OCI-LY3 (cell line): ENCODE measurements at regions not wholly inside any gene's neighbourhood (a gene's known extent, or its start where the extent isn't known, plus 50 kb on each side); places are given as distances from the start of the nearest gene placed in this dataset.
"Not testable (repeated sequence)": the region's sequence is repeated elsewhere in the genome, so short reads cannot be mapped to it uniquely, and the experiment has no call there.

Experiments used
- H2AFZ ChIP-seq: fragments of 200-600, 300-600 bp; shearing (Covaris generic); 2 replicates; pipeline ENCODE4 v1.6.0; 2014; ENCODE audit warnings: antibody characterized with exemption, low read depth, low read length
- H3K27ac ChIP-seq: fragments of 200-600, 300-600 bp; sonication (generic); 2 replicates; pipeline ENCODE4 v1.5.1; 2014; ENCODE audit warnings: mild to moderate bottlenecking, low read length, moderate library complexity, mixed read lengths
- H3K27me3 ChIP-seq: fragments of 200-600, 300-600 bp; sonication (generic); 2 replicates; pipeline ENCODE4 v1.6.1; 2014; ENCODE audit warnings: low read depth, low read length, mixed read lengths
- H3K36me3 ChIP-seq: fragments of 200-600, 300-600 bp; sonication (generic); replicated peaks from 2 replicates; pipeline ENCODE3; 2014; ENCODE audit warnings: low read depth, low read length, mixed read lengths
- H3K4me1 ChIP-seq: fragments of 300-600, 200-600 bp; sonication (generic); 2 replicates; pipeline ENCODE4 v1.6.1; 2014; ENCODE audit warnings: low read length, mixed read lengths
- H3K4me2 ChIP-seq: fragments of 200-600, 300-600 bp; sonication (generic); 2 replicates; pipeline ENCODE4 v1.6.1; 2014; ENCODE audit warnings: low read length, mixed read lengths
- H3K4me3 ChIP-seq: fragments of 300-600, 200-600 bp; sonication (generic); 2 replicates; pipeline ENCODE4 v1.5.1; 2014; ENCODE audit warnings: antibody characterized with exemption, mild to moderate bottlenecking, low read length, moderate library complexity
- H3K79me2 ChIP-seq: fragments of 300-600, 200-600 bp; shearing (Covaris generic); 2 replicates; pipeline ENCODE4 v1.6.1; 2014; ENCODE audit warnings: mild to moderate bottlenecking, low read length, mixed read lengths
- H3K9ac ChIP-seq: fragments of 300-600, 200-600 bp; shearing (Covaris generic); 2 replicates; pipeline ENCODE4 v1.6.0; 2014; ENCODE audit warnings: mild to moderate bottlenecking, low read length, moderate library complexity
- H3K9me3 ChIP-seq: fragments of 200-600, 300-600 bp; shearing (Covaris generic); 2 replicates; pipeline ENCODE4 v1.6.1; 2014; ENCODE audit warnings: low read length, mixed read lengths; ENCODE audit not compliant: insufficient read depth
- H4K20me1 ChIP-seq: fragments of 200-600, 300-600 bp; sonication (generic); 2 replicates; pipeline ENCODE4 v1.6.1; 2016; ENCODE audit warnings: low read length, mixed read lengths; ENCODE audit not compliant: insufficient read depth
- EZH2phosphoT487 ChIP-seq: fragments of 200-600 bp; shearing (Covaris generic); IDR thresholded peaks from 2 replicates; pipeline ENCODE4 v1.6.1; 2018; ENCODE audit warnings: antibody characterized with exemption, mixed run types, low read depth
- TF ChIP-seq, protein P1 (sequence below): fragments of 200-600, 300-600 bp; sonication (generic); IDR thresholded peaks from 2 replicates; pipeline ENCODE4 v1.5.1; 2014; ENCODE audit warnings: antibody characterized with exemption, low read length, low read depth

DNA sequence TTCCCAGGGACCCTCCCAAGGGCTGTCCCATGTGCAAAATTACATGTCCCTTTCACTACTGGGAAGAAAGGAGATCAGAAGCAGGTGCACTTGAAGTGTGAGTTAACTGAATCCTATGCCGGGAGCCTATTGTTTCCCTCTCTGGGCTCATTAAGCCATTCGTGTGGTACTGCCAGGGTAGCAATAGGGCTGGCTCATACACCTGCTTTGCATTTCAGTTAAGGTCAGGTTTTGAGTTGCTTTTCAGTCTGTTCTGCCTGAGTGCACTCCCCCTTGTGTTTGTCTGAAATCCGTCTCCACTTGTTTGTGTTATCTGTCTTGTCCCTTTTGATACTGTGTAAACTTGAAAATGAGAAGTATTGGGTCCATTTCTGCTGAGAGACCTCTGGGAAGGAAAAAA lies 1232.6 kb upstream of the NRXN1 start:
- H2AFZ ChIP-seq: no peak overlapping the region
- H3K9ac ChIP-seq: no peak overlapping the region
- TF ChIP-seq, protein P1, sequence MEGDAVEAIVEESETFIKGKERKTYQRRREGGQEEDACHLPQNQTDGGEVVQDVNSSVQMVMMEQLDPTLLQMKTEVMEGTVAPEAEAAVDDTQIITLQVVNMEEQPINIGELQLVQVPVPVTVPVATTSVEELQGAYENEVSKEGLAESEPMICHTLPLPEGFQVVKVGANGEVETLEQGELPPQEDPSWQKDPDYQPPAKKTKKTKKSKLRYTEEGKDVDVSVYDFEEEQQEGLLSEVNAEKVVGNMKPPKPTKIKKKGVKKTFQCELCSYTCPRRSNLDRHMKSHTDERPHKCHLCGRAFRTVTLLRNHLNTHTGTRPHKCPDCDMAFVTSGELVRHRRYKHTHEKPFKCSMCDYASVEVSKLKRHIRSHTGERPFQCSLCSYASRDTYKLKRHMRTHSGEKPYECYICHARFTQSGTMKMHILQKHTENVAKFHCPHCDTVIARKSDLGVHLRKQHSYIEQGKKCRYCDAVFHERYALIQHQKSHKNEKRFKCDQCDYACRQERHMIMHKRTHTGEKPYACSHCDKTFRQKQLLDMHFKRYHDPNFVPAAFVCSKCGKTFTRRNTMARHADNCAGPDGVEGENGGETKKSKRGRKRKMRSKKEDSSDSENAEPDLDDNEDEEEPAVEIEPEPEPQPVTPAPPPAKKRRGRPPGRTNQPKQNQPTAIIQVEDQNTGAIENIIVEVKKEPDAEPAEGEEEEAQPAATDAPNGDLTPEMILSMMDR: no peak
- no peak for TF ChIP-seq EZH2phosphoT487
- no peaks in the 10 kb centered on the region for H4K20me1 ChIP-seq
- no peaks in the 10 kb centered on the region for H3K36me3 ChIP-seq
- no peaks in the 10 kb centered on the region for H3K9me3 ChIP-seq
- H3K79me2 ChIP-seq: no peaks in the 10 kb centered on the region
- no peaks in the 10 kb centered on the region for H3K4me1 ChIP-seq
- no peaks in the 10 kb centered on the region for H3K27me3 ChIP-seq
- H3K4me2 ChIP-seq: no peak overlapping the region
- no peak overlapping the region for H3K4me3 ChIP-seq
- no peak overlapping the region for H3K27ac ChIP-seq

DNA sequence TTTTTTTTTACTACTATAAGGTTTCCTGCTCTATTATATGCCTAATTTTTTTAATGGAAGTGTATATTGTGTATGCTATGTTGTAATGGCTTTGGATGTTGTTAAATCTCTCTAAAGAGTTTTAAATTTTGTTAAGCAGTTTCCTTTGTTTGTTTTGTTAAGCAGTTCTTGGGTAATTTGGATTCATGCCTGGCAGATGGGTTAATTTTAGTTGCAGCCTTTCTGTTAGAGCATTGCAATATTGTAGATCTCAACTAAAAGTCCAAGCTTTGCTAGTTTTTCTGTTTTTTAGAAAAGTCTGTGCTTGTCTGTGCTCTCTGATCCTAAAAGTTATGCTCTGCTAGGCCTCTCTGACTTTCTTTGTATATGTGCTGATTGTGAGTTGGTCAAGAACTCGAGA lies 1229.0 kb upstream of the NRXN1 start:
- no peaks in the 10 kb centered on the region for H3K27me3 ChIP-seq
- H4K20me1 ChIP-seq: no peaks in the 10 kb centered on the region
- no peak overlapping the region for H2AFZ ChIP-seq
- no peak overlapping the region for H3K4me2 ChIP-seq
- H3K9me3 ChIP-seq: no peaks in the 10 kb centered on the region
- no peaks in the 10 kb centered on the region for H3K79me2 ChIP-seq
- no peak overlapping the region for H3K4me3 ChIP-seq
- H3K36me3 ChIP-seq: no peaks in the 10 kb centered on the region
- H3K9ac ChIP-seq: no peak overlapping the region
- no peaks in the 10 kb centered on the region for H3K4me1 ChIP-seq
- TF ChIP-seq EZH2phosphoT487: no peak
- TF ChIP-seq, protein P1: no peak
- H3K27ac ChIP-seq: no peak overlapping the region

DNA sequence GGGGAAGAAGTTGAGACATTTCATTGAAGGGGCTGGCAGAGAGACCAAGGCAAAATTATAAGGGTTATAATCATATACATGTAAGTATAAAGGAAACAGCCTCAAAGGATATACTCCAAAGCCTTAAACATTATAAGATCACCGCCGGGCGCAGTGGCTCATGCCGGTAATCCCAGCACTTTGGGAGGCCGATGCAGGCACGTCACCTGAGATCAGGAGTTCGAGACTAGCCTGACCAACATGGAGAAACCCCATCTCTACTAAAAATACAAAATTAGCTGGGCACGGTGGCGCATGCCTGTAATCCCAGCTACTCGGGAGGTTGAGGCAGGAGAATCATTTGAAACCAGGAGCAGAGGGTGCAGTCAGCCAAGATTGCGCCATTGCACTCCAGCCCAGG lies 1227.0 kb upstream of the NRXN1 start:
- not testable (repeated sequence) for H3K27ac ChIP-seq, H3K79me2 ChIP-seq, H3K9ac ChIP-seq, H3K9me3 ChIP-seq, H3K4me2 ChIP-seq, H2AFZ ChIP-seq, H3K4me1 ChIP-seq, H3K27me3 ChIP-seq, H3K36me3 ChIP-seq, H4K20me1 ChIP-seq, H3K4me3 ChIP-seq

DNA sequence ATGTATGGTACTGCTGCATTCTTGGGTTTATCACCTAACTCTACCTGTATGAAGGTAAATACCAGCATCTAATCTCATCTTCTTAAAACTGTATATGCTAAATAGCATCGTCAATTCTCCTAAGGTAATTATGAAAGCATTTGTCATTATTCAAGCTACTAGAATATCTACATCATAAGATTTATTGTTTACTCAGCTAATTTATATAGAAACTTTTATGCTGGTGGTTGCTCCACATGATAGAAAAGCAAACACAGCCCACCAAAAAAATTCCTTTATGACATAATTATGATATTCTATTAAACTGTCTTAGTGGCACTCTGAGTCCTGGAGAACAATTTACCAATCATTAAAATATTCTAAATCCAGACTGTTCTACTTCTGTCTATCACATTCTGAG lies 1226.1 kb upstream of the NRXN1 start:
- H3K9me3 ChIP-seq: no peaks in the 10 kb centered on the region
- no peaks in the 10 kb centered on the region for H3K4me1 ChIP-seq
- no peaks in the 10 kb centered on the region for H3K27me3 ChIP-seq
- no peak overlapping the region for H3K4me3 ChIP-seq
- H3K36me3 ChIP-seq: no peaks in the 10 kb centered on the region
- H2AFZ ChIP-seq: no peak overlapping the region
- no peaks in the 10 kb centered on the region for H4K20me1 ChIP-seq
- H3K4me2 ChIP-seq: no peak overlapping the region
- TF ChIP-seq EZH2phosphoT487: no peak
- TF ChIP-seq, protein P1: no peak
- H3K79me2 ChIP-seq: no peaks in the 10 kb centered on the region
- H3K9ac ChIP-seq: no peak overlapping the region
- no peak overlapping the region for H3K27ac ChIP-seq

DNA sequence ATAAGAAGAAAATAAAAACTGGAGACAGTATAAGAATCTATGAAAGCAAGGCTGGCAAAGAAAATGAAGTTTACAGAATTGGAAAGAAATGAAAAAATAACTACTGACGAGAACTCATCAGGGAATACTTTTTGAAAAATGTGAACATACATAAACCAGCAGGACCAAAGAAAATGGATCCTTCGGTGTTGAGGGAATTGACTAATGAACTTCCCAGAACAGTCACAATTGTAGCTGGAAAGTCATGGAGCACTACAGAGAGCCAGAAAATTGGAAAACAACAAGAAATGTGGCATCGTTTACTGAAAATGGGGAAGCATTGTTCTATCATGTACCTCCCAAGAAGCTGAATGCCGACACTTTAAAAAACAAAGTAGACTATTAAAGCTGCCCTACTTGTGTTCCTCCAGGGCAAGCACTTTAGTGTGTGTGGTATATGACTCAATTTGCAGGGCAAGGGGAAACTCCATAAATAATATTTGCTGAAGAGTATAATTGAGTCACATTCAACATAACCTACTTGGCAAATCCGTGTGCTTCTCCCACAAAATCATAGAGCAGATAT lies 1221.6 kb upstream of the NRXN1 start:
- Histone ChIP-seq H3K79me2 (no peaks in the 10 kb centered on the region), H3K4me1 (no peaks in the 10 kb centered on the region), H3K27me3 (no peaks in the 10 kb centered on the region), H3K36me3 (no peaks in the 10 kb centered on the region), H3K9me3 (no peaks in the 10 kb centered on the region), H2AFZ (no peak overlapping the region), H3K9ac (no peak overlapping the region), H3K27ac (no peak overlapping the region), H3K4me3 (no peak overlapping the region), H4K20me1 (no peaks in the 10 kb centered on the region), H3K4me2 (no peak overlapping the region)
- TF ChIP-seq, protein P1: no peak
- TF ChIP-seq EZH2phosphoT487: no peak
